Large intestine (tissue), 3 donors: ENCODE measurements at regions not wholly inside any gene's neighbourhood (a gene's known extent, or its start where the extent isn't known, plus 50 kb on each side); places are given as distances from the start of the nearest gene placed in this dataset.
A peak's percentile ranks its signal among the peaks of the same experiment; 100 is the strongest.
"Not testable (repeated sequence)": the region's sequence is repeated elsewhere in the genome, so short reads cannot be mapped to it uniquely, and the experiment has no call there.

Experiments used
- DNase-seq, 2 donors: peaks; one replicate each; pipeline versions ENCODE4 v3.0.0 to v3.0.0-alpha.2; 2013
- H3K27ac ChIP-seq: one replicate; pipeline ENCODE4 v1.5.1; 2013; ENCODE audit warnings: low read length
- H3K27me3 ChIP-seq: 2 replicates; pipeline ENCODE4 v1.6.1; 2013; ENCODE audit warnings: low read length; ENCODE audit not compliant: control insufficient read depth, insufficient read depth
- H3K36me3 ChIP-seq: 2 replicates; pipeline ENCODE4 v1.6.1; 2013; ENCODE audit warnings: low read length; ENCODE audit not compliant: control insufficient read depth, insufficient read depth
- H3K4me1 ChIP-seq: one replicate; pipeline ENCODE4 v1.6.1; 2013; ENCODE audit warnings: low read length; ENCODE audit not compliant: control insufficient read depth, insufficient read depth
- H3K4me3 ChIP-seq: one replicate; pipeline ENCODE4 v1.5.1; 2013; ENCODE audit warnings: low read length
- H3K9me3 ChIP-seq: one replicate; pipeline ENCODE4 v1.6.1; 2013; ENCODE audit warnings: mild to moderate bottlenecking, low read depth, low read length, moderate library complexity; ENCODE audit not compliant: control insufficient read depth
- WGBS: methylation state at CpG from one replicate; pipeline ENCODE4 v1.1.5; 2013; ENCODE audit warnings: low lambda C conversion rate; ENCODE audit not compliant: insufficient coverage; 5-methylcytosine and 5-hydroxymethylcytosine counted together

GRCh38 chr10:46717264-46717663, 138.3 kb downstream of the SYT15 start:
- not testable (repeated sequence) for H3K27ac ChIP-seq, H3K4me3 ChIP-seq, H3K27me3 ChIP-seq, DNase-seq, H3K4me1 ChIP-seq, H3K9me3 ChIP-seq, H3K36me3 ChIP-seq

- not testable (repeated sequence) for H3K27me3 ChIP-seq, H3K27ac ChIP-seq, H3K36me3 ChIP-seq, H3K4me1 ChIP-seq, H3K4me3 ChIP-seq, DNase-seq, H3K9me3 ChIP-seq
- WGBS = 88% methylated on average over 1 of the region's 3 CpGs
Observed at GRCh38 chr10:46718014-46718413, 139.1 kb downstream of the SYT15 start.

- H3K27ac ChIP-seq, H3K4me1 ChIP-seq, H3K9me3 ChIP-seq, H3K4me3 ChIP-seq, H3K27me3 ChIP-seq, H3K36me3 ChIP-seq: not testable (repeated sequence)
- DNase-seq = peak; percentile 5 to 75
- no CpG with 5 or more reads among the region's 1 CpG for WGBS
Observed at GRCh38 chr10:46720386-46720785, 141.5 kb downstream of the SYT15 start.

- not testable (repeated sequence) for H3K4me3 ChIP-seq, H3K36me3 ChIP-seq, H3K27me3 ChIP-seq, H3K4me1 ChIP-seq, H3K27ac ChIP-seq, H3K9me3 ChIP-seq
- peak in 1 of 2 donors; percentile 15 for DNase-seq
- 8% methylated on average over 2 of the region's 4 CpGs for WGBS
Observed at GRCh38 chr10:46720811-46721518, 142.0 kb downstream of the SYT15 start.

GRCh38 chr10:46724258-46724657, 145.3 kb downstream of the SYT15 start:
- not testable (repeated sequence) for H3K4me3 ChIP-seq, H3K9me3 ChIP-seq, H3K27me3 ChIP-seq, H3K4me1 ChIP-seq, DNase-seq, H3K36me3 ChIP-seq, H3K27ac ChIP-seq
- 83% methylated on average over 1 of the region's 3 CpGs for WGBS

GRCh38 chr10:46728359-46728758, 149.4 kb downstream of the SYT15 start:
- H3K4me3 ChIP-seq, H3K27ac ChIP-seq, H3K36me3 ChIP-seq, H3K9me3 ChIP-seq, DNase-seq, H3K4me1 ChIP-seq, H3K27me3 ChIP-seq: not testable (repeated sequence)

GRCh38 chr10:46730729-46731128, 151.8 kb downstream of the SYT15 start:
- not testable (repeated sequence) for DNase-seq, H3K27ac ChIP-seq, H3K9me3 ChIP-seq, H3K4me3 ChIP-seq, H3K27me3 ChIP-seq, H3K36me3 ChIP-seq, H3K4me1 ChIP-seq
- no CpG with 5 or more reads among the region's 3 CpGs for WGBS

- not testable (repeated sequence) for H3K27me3 ChIP-seq, DNase-seq, H3K4me1 ChIP-seq, H3K4me3 ChIP-seq, H3K27ac ChIP-seq, H3K9me3 ChIP-seq, H3K36me3 ChIP-seq
- no CpG with 5 or more reads among the region's 1 CpG for WGBS
Observed at GRCh38 chr10:46733635-46734261, 154.8 kb downstream of the SYT15 start.

- not testable (repeated sequence) for H3K27ac ChIP-seq, H3K36me3 ChIP-seq, H3K4me3 ChIP-seq, H3K4me1 ChIP-seq, H3K9me3 ChIP-seq, H3K27me3 ChIP-seq, DNase-seq
Observed at GRCh38 chr10:46734262-46734642, 155.3 kb downstream of the SYT15 start.

GRCh38 chr10:46739919-46740318, 161.0 kb downstream of the SYT15 start:
- H3K27ac ChIP-seq, DNase-seq, H3K27me3 ChIP-seq, H3K9me3 ChIP-seq, H3K4me3 ChIP-seq, H3K36me3 ChIP-seq, H3K4me1 ChIP-seq: not testable (repeated sequence)
- no CpG with 5 or more reads among the region's 16 CpGs for WGBS

- not testable (repeated sequence) for H3K4me1 ChIP-seq, H3K27me3 ChIP-seq, H3K9me3 ChIP-seq, H3K4me3 ChIP-seq, H3K36me3 ChIP-seq, H3K27ac ChIP-seq, DNase-seq
- no CpG with 5 or more reads among the region's 17 CpGs for WGBS
Observed at GRCh38 chr10:46740368-46740767, 161.4 kb downstream of the SYT15 start.
